NCI-H2196 (cell line): ENCODE measurements at regions not wholly inside any gene's neighbourhood (a gene's known extent, or its start where the extent isn't known, plus 50 kb on each side); places are given as distances from the start of the nearest gene placed in this dataset.

Experiments used
- DNase-seq: peaks from one replicate; lab custom pipeline; 2025; ENCODE audit not compliant: unreplicated experiment; lab: John Stamatoyannopoulos, UW

- DNase-seq, result no peak
Measured at GRCh38 chr3:82773207-82773606, 1011.8 kb upstream of the GBE1 start.

- DNase-seq, result no peak
Measured at GRCh38 chr3:82764521-82764920, 1003.1 kb upstream of the GBE1 start.

GRCh38 chr3:82761858-82762257, 1000.4 kb upstream of the GBE1 start:
- no peak for DNase-seq

- DNase-seq, result no peak
Measured at GRCh38 chr3:82745544-82745943, 984.1 kb upstream of the GBE1 start.

- no peak for DNase-seq
Measured at GRCh38 chr3:82743196-82743595, 981.8 kb upstream of the GBE1 start.

- DNase-seq, result no peak
Measured at GRCh38 chr3:82741346-82741745, 979.9 kb upstream of the GBE1 start.

- no peak for DNase-seq
Measured at GRCh38 chr3:82739390-82739789, 977.9 kb upstream of the GBE1 start.

GRCh38 chr3:82736696-82737277, 975.3 kb upstream of the GBE1 start:
- no peak for DNase-seq

- DNase-seq, result no peak
Measured at GRCh38 chr3:82715091-82715856, 953.8 kb upstream of the GBE1 start.

GRCh38 chr3:82707035-82707434, 945.6 kb upstream of the GBE1 start:
- no peak for DNase-seq

- DNase-seq, result no peak
Measured at GRCh38 chr3:82685761-82686160, 924.3 kb upstream of the GBE1 start.

GRCh38 chr3:82676356-82677026, 915.0 kb upstream of the GBE1 start:
- DNase-seq, result no peak

GRCh38 chr3:82672966-82673365, 911.5 kb upstream of the GBE1 start:
- no peak for DNase-seq

GRCh38 chr3:82671466-82671865, 910.0 kb upstream of the GBE1 start:
- no peak for DNase-seq

- DNase-seq, result no peak
Measured at GRCh38 chr3:82654708-82655107, 893.3 kb upstream of the GBE1 start.

GRCh38 chr3:82643948-82644347, 882.5 kb upstream of the GBE1 start:
- DNase-seq, result no peak

- no peak for DNase-seq
Measured at GRCh38 chr3:82641701-82642100, 880.3 kb upstream of the GBE1 start.

- no peak for DNase-seq
Measured at GRCh38 chr3:82640254-82640653, 878.8 kb upstream of the GBE1 start.

- no peak for DNase-seq
Measured at GRCh38 chr3:82637574-82637973, 876.1 kb upstream of the GBE1 start.

GRCh38 chr3:82636177-82636576, 874.7 kb upstream of the GBE1 start:
- no peak for DNase-seq

GRCh38 chr3:82633319-82633718, 871.9 kb upstream of the GBE1 start:
- no peak for DNase-seq

GRCh38 chr3:82629937-82630336, 868.5 kb upstream of the GBE1 start:
- no peak for DNase-seq
